IPS DF 6.9 (cell line): ENCODE measurements at regions not wholly inside any gene's neighbourhood (a gene's known extent, or its start where the extent isn't known, plus 50 kb on each side); places are given as distances from the start of the nearest gene placed in this dataset.

Experiments used
- DNase-seq: peaks from one replicate; pipeline ENCODE4 v3.0.0-alpha.2; 2013; ENCODE audit warnings: low read depth, low spot score
- H3K27ac ChIP-seq: one replicate; pipeline ENCODE4 v1.5.1; 2013; ENCODE audit warnings: low read length, control low read depth
- H3K27me3 ChIP-seq: 2 replicates; pipeline ENCODE4 v1.6.1; 2013; ENCODE audit warnings: mild to moderate bottlenecking, low read length; ENCODE audit not compliant: control insufficient read depth, insufficient read depth
- H3K36me3 ChIP-seq: 2 replicates; pipeline ENCODE4 v1.6.1; 2013; ENCODE audit warnings: low read length; ENCODE audit not compliant: control insufficient read depth, insufficient read depth
- H3K4me1 ChIP-seq: 2 replicates; pipeline ENCODE4 v1.6.1; 2013; ENCODE audit warnings: low read length; ENCODE audit not compliant: control insufficient read depth, insufficient read depth
- H3K4me3 ChIP-seq: 2 replicates; pipeline ENCODE4 v1.5.1; 2013; ENCODE audit warnings: mild to moderate bottlenecking, low read length
- H3K9me3 ChIP-seq: 2 replicates; pipeline ENCODE4 v1.6.1; 2013; ENCODE audit warnings: low read length, inconsistent platforms; ENCODE audit not compliant: control insufficient read depth, insufficient read depth
- WGBS: extraction: QIAGEN DNeasy Blood & Tissue Kit; methylation state at CpG from one replicate; pipeline ENCODE4 v1.1.7; 2013; ENCODE audit warnings: mixed read lengths, missing lambda C conversion rate; ENCODE audit not compliant: insufficient read length, insufficient coverage; 5-methylcytosine and 5-hydroxymethylcytosine counted together

DNA sequence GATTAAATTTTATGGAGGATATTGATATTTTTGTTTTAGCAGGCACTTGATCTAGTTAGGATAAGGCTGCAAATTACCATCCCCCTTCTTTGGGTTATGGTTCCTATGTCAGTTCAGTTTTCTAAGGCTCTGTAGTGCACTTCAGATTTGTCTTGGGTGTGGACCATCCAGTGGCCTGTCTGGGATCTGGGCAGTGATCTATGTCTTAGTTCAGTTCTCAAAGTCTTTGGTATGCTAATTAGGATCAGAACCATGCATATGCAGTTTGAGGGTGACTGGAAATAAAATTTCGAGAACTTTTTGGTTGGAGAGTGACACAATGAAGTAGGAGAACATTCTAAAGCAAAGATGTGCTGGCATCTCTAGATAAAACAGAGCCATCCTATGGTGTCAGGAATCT lies 388.2 kb downstream of the MID1IP1 start:
- no peaks in the 10 kb centered on the region for H3K36me3 ChIP-seq
- no peaks in the 10 kb centered on the region for H3K9me3 ChIP-seq
- no CpG with 5 or more reads among the region's 1 CpG for WGBS
- DNase-seq, result no peak
- no peak overlapping the region for H3K4me3 ChIP-seq
- H3K27ac ChIP-seq, result no peak overlapping the region
- H3K4me1 ChIP-seq, result no peaks in the 10 kb centered on the region
- H3K27me3 ChIP-seq, result no peaks in the 10 kb centered on the region

DNA sequence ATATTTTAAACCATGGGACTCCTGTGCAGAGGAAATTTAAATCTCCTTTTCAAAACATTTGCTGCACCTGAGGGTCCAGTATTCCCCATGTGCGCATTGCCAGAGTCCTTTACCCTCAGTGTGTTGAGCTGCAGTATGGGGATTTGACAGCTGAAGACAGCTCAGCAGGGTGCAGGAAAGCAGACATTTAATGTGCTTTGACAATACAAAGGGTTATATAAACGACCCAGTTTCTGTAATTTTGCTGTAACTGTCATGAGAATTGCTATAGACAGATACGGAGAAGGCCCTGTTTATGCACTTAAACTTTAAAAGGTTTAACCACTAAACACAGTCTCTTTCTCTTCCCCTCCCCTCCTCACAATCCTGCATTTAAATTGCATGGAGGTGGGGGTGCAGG lies 393.4 kb downstream of the MID1IP1 start:
- peaks cover 5% of the 10 kb centered on the region for H3K4me1 ChIP-seq
- no peak overlapping the region for H3K27ac ChIP-seq
- DNase-seq, result no peak
- no CpG with 5 or more reads among the region's 3 CpGs for WGBS
- H3K4me3 ChIP-seq, result no peak overlapping the region
- no peaks in the 10 kb centered on the region for H3K9me3 ChIP-seq
- H3K27me3 ChIP-seq, result no peaks in the 10 kb centered on the region
- H3K36me3 ChIP-seq, result no peaks in the 10 kb centered on the region

DNA sequence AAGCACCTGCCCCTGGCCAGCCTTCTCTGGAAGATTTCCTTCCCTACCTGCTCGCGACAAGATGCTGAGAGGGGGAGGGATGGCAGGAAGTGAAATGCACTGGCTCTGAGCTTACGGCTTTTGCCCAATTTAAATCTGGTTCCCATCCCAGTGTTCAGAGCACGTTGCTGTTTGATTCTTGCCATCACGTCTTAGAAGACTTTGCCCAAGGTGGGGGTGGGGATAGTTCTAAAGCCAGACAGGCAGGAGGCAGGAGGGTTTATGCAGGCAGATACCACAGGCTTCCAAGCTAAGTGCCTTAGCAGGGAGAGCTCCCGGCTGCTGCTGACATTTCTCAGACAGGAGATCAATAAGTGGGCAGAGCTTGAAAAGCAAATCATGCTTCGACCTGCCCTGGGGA lies 393.9 kb downstream of the MID1IP1 start:
- no peak for DNase-seq
- Histone ChIP-seq H3K4me1 (peaks cover 5% of the 10 kb centered on the region), H3K27me3 (no peaks in the 10 kb centered on the region), H3K4me3 (no peak overlapping the region), H3K9me3 (no peaks in the 10 kb centered on the region), H3K36me3 (no peaks in the 10 kb centered on the region), H3K27ac (no peak overlapping the region)
- no CpG with 5 or more reads among the region's 7 CpGs for WGBS

DNA sequence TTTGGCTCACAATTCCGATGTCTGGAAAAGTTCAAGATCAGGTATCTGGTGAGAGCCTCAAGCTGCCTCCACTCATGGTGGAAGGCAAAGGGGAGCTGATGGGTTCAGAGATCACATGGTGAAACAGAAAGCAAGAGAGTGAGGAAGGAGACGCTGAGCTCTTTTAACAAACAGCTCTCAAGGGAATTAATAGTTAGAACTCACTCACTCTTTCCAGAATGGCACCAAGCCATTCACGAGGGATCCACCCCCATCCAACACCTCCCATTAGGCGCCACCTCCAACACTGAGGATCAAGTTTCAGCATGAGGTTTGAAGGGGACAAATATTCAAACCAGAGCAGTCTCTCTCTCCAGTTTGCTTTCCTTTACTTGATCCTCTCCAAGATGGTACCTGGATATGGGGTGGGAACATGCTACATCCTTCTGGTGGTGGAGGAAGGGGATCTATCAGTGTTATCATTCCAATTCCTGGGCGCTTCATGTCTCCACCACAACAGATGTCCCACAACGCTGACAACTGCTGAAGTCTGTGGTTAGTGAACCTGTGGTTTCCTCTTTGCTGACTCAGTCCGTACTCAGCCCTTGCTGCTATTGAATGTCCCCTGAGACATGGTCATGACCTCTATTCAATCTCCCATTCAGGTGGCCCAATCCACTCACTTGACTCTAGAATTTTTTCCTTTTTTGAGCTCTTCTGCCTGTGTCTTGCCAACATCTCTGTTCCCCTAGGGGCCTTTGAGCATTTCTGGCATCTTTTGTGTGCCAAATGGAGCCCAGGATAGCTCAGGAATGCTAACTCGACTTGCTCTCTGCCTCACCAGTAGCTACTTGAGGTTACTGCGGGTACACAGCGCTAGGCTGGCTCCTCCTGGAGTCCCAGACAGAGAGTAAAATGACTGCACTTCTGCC lies 395.2 kb downstream of the MID1IP1 start:
- H3K27me3 ChIP-seq, result no peaks in the 10 kb centered on the region
- no peak overlapping the region for H3K27ac ChIP-seq
- no peaks in the 10 kb centered on the region for H3K36me3 ChIP-seq
- H3K4me3 ChIP-seq, result no peak overlapping the region
- no peaks in the 10 kb centered on the region for H3K9me3 ChIP-seq
- H3K4me1 ChIP-seq, result peaks cover 5% of the 10 kb centered on the region
- no CpG with 5 or more reads among the region's 10 CpGs for WGBS
- no peak for DNase-seq

DNA sequence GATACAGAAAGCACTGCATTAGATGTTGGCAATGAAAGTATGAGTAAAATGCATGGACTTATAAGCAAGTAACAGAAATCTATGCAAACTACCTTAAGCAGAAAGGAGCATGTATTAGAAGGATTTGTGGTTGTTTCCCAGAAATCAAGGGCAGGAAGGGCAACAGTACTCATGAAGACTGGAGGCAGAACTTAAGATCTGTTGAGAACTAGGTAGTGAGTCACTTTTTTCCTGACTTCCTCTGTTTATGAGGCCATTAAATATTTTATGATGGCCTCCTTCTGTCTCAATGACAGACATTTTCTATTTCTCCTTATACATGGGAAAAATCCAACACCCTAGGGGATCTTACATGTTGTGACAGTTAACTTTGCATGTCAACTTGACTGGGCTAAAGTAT lies 398.2 kb downstream of the MID1IP1 start:
- no peak for DNase-seq
- Histone ChIP-seq H3K36me3 (no peaks in the 10 kb centered on the region), H3K27me3 (no peaks in the 10 kb centered on the region), H3K27ac (no peak overlapping the region), H3K4me3 (no peak overlapping the region), H3K4me1 (peaks cover 5% of the 10 kb centered on the region), H3K9me3 (no peaks in the 10 kb centered on the region)

DNA sequence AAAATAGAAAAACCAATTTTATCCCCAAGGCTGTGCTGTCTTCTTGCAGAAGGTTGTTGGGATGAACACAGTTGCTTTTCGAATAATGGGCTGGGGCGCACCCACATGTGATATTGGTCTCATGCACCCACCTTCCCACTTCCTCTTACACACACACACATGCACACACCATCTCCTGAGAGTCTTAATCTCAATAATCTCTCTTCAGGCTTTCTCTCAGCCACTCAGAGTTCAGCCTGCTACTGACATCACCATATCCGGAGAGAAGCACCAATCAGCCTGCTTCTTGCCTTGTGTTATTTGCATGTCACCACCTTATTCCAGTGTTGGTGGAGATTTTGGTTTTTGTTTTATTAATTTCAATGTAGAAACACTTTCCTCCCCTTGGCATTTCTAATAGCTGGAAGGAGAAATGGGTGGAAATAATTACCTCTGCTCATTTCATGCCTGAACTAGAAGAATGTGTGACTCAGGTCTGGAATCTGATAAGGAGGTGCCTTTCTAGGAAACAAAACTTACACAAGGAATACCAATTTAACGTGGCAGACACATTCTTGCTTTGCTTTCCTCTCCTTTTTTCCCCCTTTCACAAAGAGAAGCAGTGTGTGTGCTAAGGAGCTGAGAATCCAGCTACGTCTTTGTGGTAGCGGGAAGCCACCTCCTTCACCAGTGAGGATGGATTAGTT lies 400.2 kb downstream of the MID1IP1 start:
- Histone ChIP-seq H3K27ac (no peak overlapping the region), H3K9me3 (no peaks in the 10 kb centered on the region)
- WGBS, result no CpG with 5 or more reads among the region's 6 CpGs

DNA sequence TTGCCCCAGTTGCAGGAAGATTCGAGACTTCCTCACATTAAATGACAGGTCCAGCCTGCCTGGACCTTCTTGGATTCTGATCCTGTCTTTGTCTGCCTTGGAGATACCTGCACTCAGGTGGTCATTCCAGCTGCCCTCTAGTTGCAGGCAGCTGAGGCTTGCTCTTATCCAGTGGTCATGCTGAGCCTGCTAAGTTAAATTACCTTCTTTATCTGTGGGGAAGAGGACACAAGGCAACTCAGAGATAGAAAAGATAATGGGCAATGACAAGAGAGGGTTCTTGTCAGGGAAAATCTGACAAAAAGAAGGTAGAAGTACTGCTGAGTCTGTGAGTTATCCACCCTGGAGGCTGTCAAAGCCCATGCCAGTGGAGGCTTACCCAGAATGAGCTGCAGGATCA lies 401.4 kb downstream of the MID1IP1 start:
- H3K4me1 ChIP-seq, result no peaks in the 10 kb centered on the region
- H3K4me3 ChIP-seq, result no peak overlapping the region
- no CpG with 5 or more reads among the region's 1 CpG for WGBS
- no peaks in the 10 kb centered on the region for H3K36me3 ChIP-seq
- no peaks in the 10 kb centered on the region for H3K9me3 ChIP-seq
- no peaks in the 10 kb centered on the region for H3K27me3 ChIP-seq
- DNase-seq, result no peak
- H3K27ac ChIP-seq, result no peak overlapping the region

More for the DNA sequence above, 400.2 kb downstream of the MID1IP1 start:
- H3K4me1 ChIP-seq, result no peaks in the 10 kb centered on the region
- H3K36me3 ChIP-seq, result no peaks in the 10 kb centered on the region
- DNase-seq, result no peak
- H3K27me3 ChIP-seq, result no peaks in the 10 kb centered on the region
- H3K4me3 ChIP-seq, result no peak overlapping the region

DNA sequence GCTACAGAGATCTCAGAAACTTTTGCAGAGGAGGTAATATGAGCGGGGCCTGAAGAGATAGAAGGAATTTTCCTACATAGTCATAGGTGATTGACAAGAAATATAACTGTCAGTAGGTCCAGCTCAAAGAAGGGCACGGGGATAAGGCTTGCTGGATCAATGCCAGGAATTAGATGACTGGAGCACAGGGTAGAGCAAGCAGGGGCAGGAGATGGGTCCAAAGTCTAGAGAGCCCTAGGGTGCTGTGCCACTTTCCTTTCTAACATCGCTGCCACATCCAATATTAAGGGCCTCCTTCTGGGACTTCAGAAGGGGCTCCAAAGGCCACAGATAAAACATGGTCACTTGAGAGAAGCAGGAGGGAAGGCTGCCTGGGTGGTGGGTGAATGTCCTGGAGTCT lies 402.2 kb downstream of the MID1IP1 start:
- H3K27me3 ChIP-seq, result no peaks in the 10 kb centered on the region
- H3K27ac ChIP-seq, result no peak overlapping the region
- no peak for DNase-seq
- H3K4me1 ChIP-seq, result no peaks in the 10 kb centered on the region
- H3K36me3 ChIP-seq, result no peaks in the 10 kb centered on the region
- no peaks in the 10 kb centered on the region for H3K9me3 ChIP-seq
- H3K4me3 ChIP-seq, result no peak overlapping the region
- no CpG with 5 or more reads among the region's 3 CpGs for WGBS

DNA sequence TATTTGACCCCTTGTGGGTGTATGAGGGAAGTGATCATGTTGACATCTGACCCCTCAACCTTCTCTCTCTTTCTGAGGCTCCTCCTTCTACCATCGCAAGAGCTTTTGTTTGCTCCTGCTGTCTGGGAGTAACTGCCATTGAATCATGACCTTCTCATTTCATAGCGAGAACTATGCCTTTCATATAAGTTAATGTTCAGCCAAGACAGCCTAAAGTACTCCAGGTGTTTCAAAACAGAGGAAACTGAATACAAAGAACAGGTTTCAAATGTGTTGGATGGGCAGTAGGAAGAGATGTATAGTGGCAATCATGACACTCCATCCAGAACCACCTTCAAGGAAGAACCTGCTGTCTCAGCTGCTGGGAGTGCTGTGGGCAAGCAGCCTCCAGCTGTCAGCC lies 403.1 kb downstream of the MID1IP1 start:
- no CpG with 5 or more reads among the region's 2 CpGs for WGBS
- Histone ChIP-seq H3K4me1 (no peaks in the 10 kb centered on the region), H3K36me3 (no peaks in the 10 kb centered on the region), H3K27me3 (no peaks in the 10 kb centered on the region), H3K27ac (no peak overlapping the region), H3K4me3 (no peak overlapping the region), H3K9me3 (no peaks in the 10 kb centered on the region)
- no peak for DNase-seq

DNA sequence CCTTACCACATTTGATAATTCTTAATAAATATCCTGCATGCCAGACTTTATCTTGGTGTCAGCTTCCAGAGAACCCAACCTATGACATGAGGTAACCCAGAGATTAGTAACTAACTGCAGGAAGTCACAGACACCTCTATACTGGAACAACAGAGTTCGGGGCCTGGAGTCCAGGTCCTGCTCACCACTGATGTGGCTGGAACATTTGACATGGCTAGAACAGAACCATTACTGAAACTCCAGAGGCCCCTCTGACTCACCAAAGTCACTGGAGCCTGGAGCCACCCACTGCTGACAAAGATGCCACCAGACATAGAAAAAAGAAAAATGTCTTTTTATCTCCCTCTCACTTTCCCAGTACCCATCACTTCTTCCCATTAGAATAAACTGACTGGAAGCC lies 403.7 kb downstream of the MID1IP1 start:
- Histone ChIP-seq H3K4me1 (no peaks in the 10 kb centered on the region), H3K4me3 (no peak overlapping the region), H3K36me3 (no peaks in the 10 kb centered on the region), H3K9me3 (no peaks in the 10 kb centered on the region), H3K27ac (no peak overlapping the region), H3K27me3 (no peaks in the 10 kb centered on the region)
- no peak for DNase-seq
- no CpG with 5 or more reads among the region's 1 CpG for WGBS
